Activated CD8-positive, alpha-beta memory T cell treated with anti-CD3 and anti-CD28 coated beads, Interleukin-2, amount 10 ng/mL, durations not matched to agents 7 days and 5 days (primary cell): ENCODE measurements at regions not wholly inside any gene's neighbourhood (a gene's known extent, or its start where the extent isn't known, plus 50 kb on each side); places are given as distances from the start of the nearest gene placed in this dataset.
"Not testable (repeated sequence)": the region's sequence is repeated elsewhere in the genome, so short reads cannot be mapped to it uniquely, and the experiment has no call there.

Experiments
- ATAC-seq: fragments of 150-1000 bp; cut with Tn5 transposase; one replicate; pipeline ENCODE4 v1.10.0; 2021; ENCODE audit warnings: moderate library complexity
- CTCF ChIA-PET: fragments of 350-600 bp; sonication (Branson Sonifier 250); formaldehyde crosslinking; loops from one replicate; lab custom pipeline; 2021; ENCODE audit warnings: antibody characterized with exemption; lab: Charles Lee
- DNase-seq: peaks from one replicate; pipeline ENCODE4 v3.0.0-alpha.2; 2020
- H3K27ac Mint-ChIP-seq: one replicate; pipeline ENCODE4 v1.8.0; 2021; ENCODE audit warnings: mild to moderate bottlenecking, mixed read lengths
- H3K27me3 Mint-ChIP-seq: one replicate; pipeline ENCODE4 v1.8.0; 2021; ENCODE audit warnings: mixed read lengths
- H3K36me3 Mint-ChIP-seq: one replicate; pipeline ENCODE4 v1.8.0; 2021; ENCODE audit warnings: mild to moderate bottlenecking, mixed read lengths
- H3K4me1 Mint-ChIP-seq: one replicate; pipeline ENCODE4 v1.8.0; 2021; ENCODE audit warnings: mixed read lengths
- H3K4me3 Mint-ChIP-seq: one replicate; pipeline ENCODE4 v1.8.0; 2021; ENCODE audit warnings: mild to moderate bottlenecking, moderate library complexity, mixed read lengths
- H3K9me3 Mint-ChIP-seq: one replicate; pipeline ENCODE4 v1.8.0; 2022; ENCODE audit warnings: low read depth, mixed read lengths

- no peaks in the 10 kb centered on the region for H3K36me3 Mint-ChIP-seq
- H3K4me3 Mint-ChIP-seq, result no peak overlapping the region
- no peak overlapping the region for H3K27ac Mint-ChIP-seq
- ATAC-seq (no peak), DNase-seq (no peak)
- CTCF ChIA-PET, result no interaction called here
- peaks cover 8% of the 10 kb centered on the region for H3K27me3 Mint-ChIP-seq
- no peaks in the 10 kb centered on the region for H3K4me1 Mint-ChIP-seq
- no peaks in the 10 kb centered on the region for H3K9me3 Mint-ChIP-seq
These were observed 206.1 kb downstream of the KCTD12 start for GRCh38 chr13:76680112-76680511.

GRCh38 chr13:76677043-76677442, 209.2 kb downstream of the KCTD12 start:
- ATAC-seq, result no peak
- no peak overlapping the region for H3K27ac Mint-ChIP-seq
- H3K36me3 Mint-ChIP-seq, result no peaks in the 10 kb centered on the region
- no peaks in the 10 kb centered on the region for H3K9me3 Mint-ChIP-seq
- DNase-seq, result no peak
- no peak overlapping the region for H3K4me3 Mint-ChIP-seq
- H3K4me1 Mint-ChIP-seq, result no peaks in the 10 kb centered on the region
- peaks cover 9% of the 10 kb centered on the region for H3K27me3 Mint-ChIP-seq
- CTCF ChIA-PET, result no interaction called here

GRCh38 chr13:76672420-76672819, 213.8 kb downstream of the KCTD12 start:
- no peaks in the 10 kb centered on the region for H3K36me3 Mint-ChIP-seq
- no peak for DNase-seq
- H3K27me3 Mint-ChIP-seq, result peaks cover 13% of the 10 kb centered on the region
- no peak for ATAC-seq
- no peak overlapping the region for H3K27ac Mint-ChIP-seq
- H3K9me3 Mint-ChIP-seq, result no peaks in the 10 kb centered on the region
- CTCF ChIA-PET, result no interaction called here
- H3K4me1 Mint-ChIP-seq, result no peaks in the 10 kb centered on the region
- no peak overlapping the region for H3K4me3 Mint-ChIP-seq

GRCh38 chr13:76668716-76669115, 217.5 kb downstream of the KCTD12 start:
- no peaks in the 10 kb centered on the region for H3K4me1 Mint-ChIP-seq

GRCh38 chr13:76668141-76668540, 218.1 kb downstream of the KCTD12 start:
- H3K27me3 Mint-ChIP-seq, result peaks cover 12% of the 10 kb centered on the region
- H3K4me1 Mint-ChIP-seq, result no peaks in the 10 kb centered on the region
- no peaks in the 10 kb centered on the region for H3K36me3 Mint-ChIP-seq
- H3K4me3 Mint-ChIP-seq, result no peak overlapping the region
- H3K27ac Mint-ChIP-seq, result no peak overlapping the region
- no peaks in the 10 kb centered on the region for H3K9me3 Mint-ChIP-seq
- no peak for DNase-seq
- CTCF ChIA-PET, result interaction anchor here (0.9 kb wide), 1 partner anchor 23 kb away, joined by 3 read pairs; no protein-coding TSS in a partner anchor
- no peak for ATAC-seq

More at GRCh38 chr13:76668716-76669115, 217.5 kb downstream of the KCTD12 start:
- DNase-seq (no peak), ATAC-seq (no peak)
- Mint-ChIP-seq H3K36me3 (no peaks in the 10 kb centered on the region), H3K27me3 (peaks cover 15% of the 10 kb centered on the region), H3K9me3 (no peaks in the 10 kb centered on the region), H3K4me3 (no peak overlapping the region), H3K27ac (no peak overlapping the region)
- CTCF ChIA-PET, result interaction anchor here (0.9 kb wide), 1 partner anchor 22 kb away, joined by 3 read pairs; no protein-coding TSS in a partner anchor

- Mint-ChIP-seq H3K4me1 (no peaks in the 10 kb centered on the region), H3K27ac (no peak overlapping the region), H3K36me3 (no peaks in the 10 kb centered on the region), H3K4me3 (no peak overlapping the region), H3K27me3 (peaks cover 15% of the 10 kb centered on the region), H3K9me3 (no peaks in the 10 kb centered on the region)
- CTCF ChIA-PET, result no interaction called here
- DNase-seq, result no peak
- no peak for ATAC-seq
These were observed 218.7 kb downstream of the KCTD12 start for GRCh38 chr13:76667551-76667950.

GRCh38 chr13:76663592-76664335, 222.4 kb downstream of the KCTD12 start:
- ATAC-seq (no peak), DNase-seq (no peak)
- Mint-ChIP-seq H3K27ac (no peak overlapping the region), H3K4me1 (no peaks in the 10 kb centered on the region), H3K9me3 (no peaks in the 10 kb centered on the region), H3K36me3 (no peaks in the 10 kb centered on the region), H3K4me3 (no peak overlapping the region), H3K27me3 (peaks cover 14% of the 10 kb centered on the region)
- CTCF ChIA-PET, result interaction anchor here (0.6 kb wide), 1 partner anchor 240 kb away, joined by 4 read pairs; no protein-coding TSS in a partner anchor

- H3K4me3 Mint-ChIP-seq, H3K27me3 Mint-ChIP-seq, CTCF ChIA-PET, ATAC-seq, H3K27ac Mint-ChIP-seq, H3K36me3 Mint-ChIP-seq, H3K4me1 Mint-ChIP-seq, DNase-seq, H3K9me3 Mint-ChIP-seq: not testable (repeated sequence)
These were observed 227.1 kb downstream of the KCTD12 start for GRCh38 chr13:76659074-76659473.

- Mint-ChIP-seq H3K36me3 (no peaks in the 10 kb centered on the region), H3K27ac (no peak overlapping the region), H3K9me3 (no peaks in the 10 kb centered on the region), H3K4me1 (no peaks in the 10 kb centered on the region), H3K27me3 (peaks cover 2% of the 10 kb centered on the region), H3K4me3 (no peak overlapping the region)
- DNase-seq (no peak), ATAC-seq (no peak)
- CTCF ChIA-PET, result no interaction called here
These were observed 229.7 kb downstream of the KCTD12 start for GRCh38 chr13:76656500-76656899.

- Mint-ChIP-seq H3K4me3 (no peak overlapping the region), H3K36me3 (no peaks in the 10 kb centered on the region), H3K9me3 (no peaks in the 10 kb centered on the region), H3K27me3 (peaks cover 2% of the 10 kb centered on the region), H3K27ac (no peak overlapping the region), H3K4me1 (no peaks in the 10 kb centered on the region)
- CTCF ChIA-PET, result no interaction called here
- DNase-seq (no peak), ATAC-seq (no peak)
These were observed 230.1 kb downstream of the KCTD12 start for GRCh38 chr13:76656056-76656455.

- Mint-ChIP-seq H3K27me3 (peaks cover 6% of the 10 kb centered on the region), H3K4me3 (no peak overlapping the region), H3K4me1 (no peaks in the 10 kb centered on the region), H3K27ac (no peak overlapping the region), H3K36me3 (no peaks in the 10 kb centered on the region), H3K9me3 (no peaks in the 10 kb centered on the region)
- no peak for ATAC-seq
- CTCF ChIA-PET, result no interaction called here
- DNase-seq, result no peak
These were observed 231.9 kb downstream of the KCTD12 start for GRCh38 chr13:76654263-76654662.

GRCh38 chr13:76651286-76651685, 234.9 kb downstream of the KCTD12 start:
- Mint-ChIP-seq H3K27ac (no peak overlapping the region), H3K27me3 (peaks cover 6% of the 10 kb centered on the region), H3K9me3 (no peaks in the 10 kb centered on the region), H3K4me3 (no peak overlapping the region), H3K36me3 (no peaks in the 10 kb centered on the region), H3K4me1 (no peaks in the 10 kb centered on the region)
- CTCF ChIA-PET, result no interaction called here
- DNase-seq (no peak), ATAC-seq (no peak)

- Mint-ChIP-seq H3K4me3 (no peak overlapping the region), H3K9me3 (no peaks in the 10 kb centered on the region), H3K4me1 (no peaks in the 10 kb centered on the region), H3K27ac (no peak overlapping the region), H3K27me3 (peaks cover 6% of the 10 kb centered on the region), H3K36me3 (no peaks in the 10 kb centered on the region)
- CTCF ChIA-PET, result no interaction called here
- ATAC-seq, result no peak
- DNase-seq, result no peak
These were observed 238.7 kb downstream of the KCTD12 start for GRCh38 chr13:76647550-76647949.

- H3K27me3 Mint-ChIP-seq, result peaks cover 4% of the 10 kb centered on the region
- H3K9me3 Mint-ChIP-seq, result no peaks in the 10 kb centered on the region
- CTCF ChIA-PET, result no interaction called here
- no peak overlapping the region for H3K4me3 Mint-ChIP-seq
- ATAC-seq, result no peak
- no peak overlapping the region for H3K27ac Mint-ChIP-seq
- DNase-seq, result no peak
- H3K4me1 Mint-ChIP-seq, result no peaks in the 10 kb centered on the region
- H3K36me3 Mint-ChIP-seq, result no peaks in the 10 kb centered on the region
These were observed 239.3 kb downstream of the KCTD12 start for GRCh38 chr13:76646946-76647345.
